LNCaP clone FGC (cell line): ENCODE measurements at regions not wholly inside any gene's neighbourhood (a gene's known extent, or its start where the extent isn't known, plus 50 kb on each side); places are given as distances from the start of the nearest gene placed in this dataset.

Experiments
- DNase-seq: peaks from one replicate; pipeline ENCODE4 v3.0.0-alpha.2; 2011; ENCODE audit warnings: low read depth
- H3K4me3 ChIP-seq: 2 replicates; pipeline ENCODE4 v1.5.1; 2011; ENCODE audit warnings: mild to moderate bottlenecking, low read depth, low read length, control low read depth
- TF ChIP-seq, protein P1 (sequence below): IDR thresholded peaks from 2 replicates; pipeline ENCODE4 v1.5.1; 2012; ENCODE audit warnings: mild to moderate bottlenecking; ENCODE audit not compliant: control insufficient read depth, insufficient read depth; ENCODE audit errors: extremely low read depth

- TF ChIP-seq, protein P1, sequence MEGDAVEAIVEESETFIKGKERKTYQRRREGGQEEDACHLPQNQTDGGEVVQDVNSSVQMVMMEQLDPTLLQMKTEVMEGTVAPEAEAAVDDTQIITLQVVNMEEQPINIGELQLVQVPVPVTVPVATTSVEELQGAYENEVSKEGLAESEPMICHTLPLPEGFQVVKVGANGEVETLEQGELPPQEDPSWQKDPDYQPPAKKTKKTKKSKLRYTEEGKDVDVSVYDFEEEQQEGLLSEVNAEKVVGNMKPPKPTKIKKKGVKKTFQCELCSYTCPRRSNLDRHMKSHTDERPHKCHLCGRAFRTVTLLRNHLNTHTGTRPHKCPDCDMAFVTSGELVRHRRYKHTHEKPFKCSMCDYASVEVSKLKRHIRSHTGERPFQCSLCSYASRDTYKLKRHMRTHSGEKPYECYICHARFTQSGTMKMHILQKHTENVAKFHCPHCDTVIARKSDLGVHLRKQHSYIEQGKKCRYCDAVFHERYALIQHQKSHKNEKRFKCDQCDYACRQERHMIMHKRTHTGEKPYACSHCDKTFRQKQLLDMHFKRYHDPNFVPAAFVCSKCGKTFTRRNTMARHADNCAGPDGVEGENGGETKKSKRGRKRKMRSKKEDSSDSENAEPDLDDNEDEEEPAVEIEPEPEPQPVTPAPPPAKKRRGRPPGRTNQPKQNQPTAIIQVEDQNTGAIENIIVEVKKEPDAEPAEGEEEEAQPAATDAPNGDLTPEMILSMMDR = no peak
- no peak overlapping the region for H3K4me3 ChIP-seq
- no peak for DNase-seq
Measured at GRCh38 chr2:148567716-148568115, 76.8 kb upstream of the EPC2 start.

DNA sequence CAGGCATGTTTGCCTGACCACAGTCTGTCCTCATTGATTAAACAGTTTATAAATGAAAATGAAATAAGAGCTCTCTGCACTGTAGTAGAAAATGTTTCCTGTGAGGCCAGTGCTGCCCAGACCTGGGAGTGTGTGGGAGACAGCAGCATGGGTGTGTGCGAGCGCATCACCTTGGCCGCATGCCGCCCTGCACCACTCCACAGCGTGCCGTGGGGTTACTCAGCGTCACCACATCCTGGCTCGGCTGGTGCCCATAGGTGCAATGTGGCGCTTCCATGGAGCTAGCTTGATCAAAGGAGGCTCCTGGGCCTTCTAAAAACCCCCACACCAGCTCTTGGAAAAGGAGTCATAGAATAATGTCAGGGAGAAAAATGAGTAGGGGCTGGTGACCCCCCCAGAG, 76.0 kb upstream of the EPC2 start:
- no peak for DNase-seq
- no peak overlapping the region for H3K4me3 ChIP-seq
- TF ChIP-seq, protein P1 = no peak

DNA sequence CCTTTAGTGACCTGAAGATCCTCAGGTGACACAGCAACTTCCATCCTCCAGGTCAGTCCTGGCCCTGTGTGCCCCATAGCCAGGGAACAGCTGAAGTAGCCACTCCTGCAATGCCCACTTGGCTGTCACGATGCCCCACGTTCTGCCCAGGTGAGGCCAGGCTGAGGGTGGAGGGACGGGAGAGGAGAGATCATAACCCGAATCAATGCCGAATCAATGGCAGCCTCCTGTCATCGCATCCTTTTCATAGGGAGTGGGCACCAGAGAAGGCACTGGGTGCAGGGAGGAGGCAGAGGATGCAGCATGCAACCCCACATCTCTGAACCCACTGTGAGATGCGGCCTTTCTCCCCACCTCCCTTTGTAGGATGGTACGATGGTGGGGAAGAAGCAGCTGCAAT, 75.3 kb upstream of the EPC2 start:
- DNase-seq = no peak
- H3K4me3 ChIP-seq = no peak overlapping the region
- TF ChIP-seq, protein P1 = no peak

- H3K4me3 ChIP-seq = no peak overlapping the region
- no peak for DNase-seq
- TF ChIP-seq, protein P1 = no peak
Measured at GRCh38 chr2:148570989-148571388, 73.6 kb upstream of the EPC2 start.

GRCh38 chr2:148577845-148578492, 66.6 kb upstream of the EPC2 start:
- no peak overlapping the region for H3K4me3 ChIP-seq
- no peak for DNase-seq
- TF ChIP-seq, protein P1 = no peak

DNA sequence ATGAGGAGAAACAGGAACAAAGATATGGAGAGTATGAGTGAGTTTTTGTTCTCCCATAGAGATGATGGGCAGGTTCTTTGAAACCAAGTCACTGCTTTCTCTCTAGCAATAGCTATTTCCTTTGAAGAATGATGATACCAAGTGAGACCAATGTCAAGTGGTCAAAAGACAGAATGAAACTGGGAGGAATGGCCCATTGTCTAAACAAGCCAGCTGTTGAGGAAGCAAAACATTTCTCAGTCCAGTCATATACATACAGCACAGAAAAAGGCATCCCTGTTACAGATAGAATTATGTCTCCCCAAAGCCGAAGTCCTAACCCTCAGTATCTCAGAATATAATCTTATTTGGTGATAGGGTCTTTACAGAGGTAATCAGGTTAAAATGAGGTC, 66.1 kb upstream of the EPC2 start:
- DNase-seq = no peak
- no peak overlapping the region for H3K4me3 ChIP-seq
- TF ChIP-seq, protein P1 = no peak
